ENCODE measurements at regions not wholly inside any gene's neighbourhood (a gene's known extent, or its start where the extent isn't known, plus 50 kb on each side); places are given as distances from the start of the nearest gene placed in this dataset.
A peak's percentile ranks its signal among the peaks of the same experiment; 100 is the strongest.

GRCh38 chr20:6583134-6583738 lies 184.2 kb upstream of the BMP2 start:
- Histone ChIP-seq H3K4me1 (ENCODE audit: low read depth) (peaks cover 8% of the 10 kb centered on the region), H3K27ac (peak overlapping the region; percentile 37), H3K27me3 (no peaks in the 10 kb centered on the region), H3K36me3 (no peaks in the 10 kb centered on the region), H3K4me3 (no peak overlapping the region), H3K9me3 (ENCODE audit: low read depth) (no peaks in the 10 kb centered on the region)
- peak; percentile 79 to 83 for DNase-seq (ENCODE audit: low read depth in 1 of 2, low spot score in 1 of 2)
- peak; percentile 79 for TF ChIP-seq CTCF (IDR thresholded peaks at IDR 0.05; ENCODE audit: low read depth, low read length)

- no peak overlapping the region for H3K27ac ChIP-seq
- DNase-seq (ENCODE audit: low read depth in 1 of 2, low spot score in 1 of 2), result no peak
These were observed 185.0 kb upstream of the BMP2 start for GRCh38 chr20:6582449-6582848.

GRCh38 chr20:6580486-6580885 lies 187.0 kb upstream of the BMP2 start:
- Histone ChIP-seq H3K27me3 (no peaks in the 10 kb centered on the region), H3K9me3 (ENCODE audit: low read depth) (no peaks in the 10 kb centered on the region), H3K27ac (no peak overlapping the region), H3K4me1 (ENCODE audit: low read depth) (peaks cover 25% of the 10 kb centered on the region), H3K4me3 (no peak overlapping the region), H3K36me3 (no peaks in the 10 kb centered on the region)
- TF ChIP-seq CTCF (IDR thresholded peaks at IDR 0.05; ENCODE audit: low read depth, low read length), result no peak
- no peak for DNase-seq (ENCODE audit: low read depth in 1 of 2, low spot score in 1 of 2)

More at GRCh38 chr20:6582449-6582848, 185.0 kb upstream of the BMP2 start:
- no peaks in the 10 kb centered on the region for H3K9me3 ChIP-seq (ENCODE audit: low read depth)
- no peaks in the 10 kb centered on the region for H3K27me3 ChIP-seq
- H3K36me3 ChIP-seq, result no peaks in the 10 kb centered on the region
- TF ChIP-seq CTCF (IDR thresholded peaks at IDR 0.05; ENCODE audit: low read depth, low read length), result no peak
- no peak overlapping the region for H3K4me3 ChIP-seq
- H3K4me1 ChIP-seq (ENCODE audit: low read depth), result peaks cover 5% of the 10 kb centered on the region

GRCh38 chr20:6579824-6580223 lies 187.7 kb upstream of the BMP2 start:
- H3K36me3 ChIP-seq, result no peaks in the 10 kb centered on the region
- no peaks in the 10 kb centered on the region for H3K9me3 ChIP-seq (ENCODE audit: low read depth)
- H3K4me3 ChIP-seq, result no peak overlapping the region
- H3K27me3 ChIP-seq, result no peaks in the 10 kb centered on the region
- H3K4me1 ChIP-seq (ENCODE audit: low read depth), result peaks cover 28% of the 10 kb centered on the region
- no peak overlapping the region for H3K27ac ChIP-seq
- no peak for TF ChIP-seq CTCF (IDR thresholded peaks at IDR 0.05; ENCODE audit: low read depth, low read length)
- peak in 1 of 2 donors; percentile 55 for DNase-seq (ENCODE audit: low read depth in 1 of 2, low spot score in 1 of 2)

- no peak for TF ChIP-seq CTCF (IDR thresholded peaks at IDR 0.05; ENCODE audit: low read depth, low read length)
- peak in 1 of 2 donors; percentile 68 for DNase-seq (ENCODE audit: low read depth in 1 of 2, low spot score in 1 of 2)
- Histone ChIP-seq H3K4me1 (ENCODE audit: low read depth) (peaks cover 31% of the 10 kb centered on the region), H3K9me3 (ENCODE audit: low read depth) (no peaks in the 10 kb centered on the region), H3K4me3 (no peak overlapping the region), H3K27me3 (no peaks in the 10 kb centered on the region), H3K36me3 (no peaks in the 10 kb centered on the region), H3K27ac (no peak overlapping the region)
These were observed 188.1 kb upstream of the BMP2 start for GRCh38 chr20:6579417-6579816.

Data from cardiac muscle cell (in vitro differentiated cells and primary cell).